ENCODE measurements at regions not wholly inside any gene's neighbourhood (a gene's known extent, or its start where the extent isn't known, plus 50 kb on each side); places are given as distances from the start of the nearest gene placed in this dataset.

- DNase-seq (ENCODE audit: low read depth), result no peak
Observed at GRCh38 chr6:122061855-122062254, 337.6 kb upstream of the HSF2 start.

- no peak for DNase-seq (ENCODE audit: low read depth)
Observed at GRCh38 chr6:122063076-122063475, 336.4 kb upstream of the HSF2 start.

- no peak for DNase-seq (ENCODE audit: low read depth)
Observed at GRCh38 chr6:122063761-122064160, 335.7 kb upstream of the HSF2 start.

GRCh38 chr6:122066200-122066599 lies 333.3 kb upstream of the HSF2 start:
- DNase-seq (ENCODE audit: low read depth), result no peak

GRCh38 chr6:122068291-122068769 lies 331.1 kb upstream of the HSF2 start:
- DNase-seq (ENCODE audit: low read depth), result no peak

- no peak for DNase-seq (ENCODE audit: low read depth)
Observed at GRCh38 chr6:122069932-122070331, 329.5 kb upstream of the HSF2 start.

GRCh38 chr6:122072014-122072647 lies 327.3 kb upstream of the HSF2 start:
- no peak for DNase-seq (ENCODE audit: low read depth)

- DNase-seq (ENCODE audit: low read depth), result no peak
Observed at GRCh38 chr6:122075084-122075838, 324.2 kb upstream of the HSF2 start.

GRCh38 chr6:122075917-122076316 lies 323.5 kb upstream of the HSF2 start:
- DNase-seq (ENCODE audit: low read depth), result no peak

GRCh38 chr6:122077603-122078002 lies 321.8 kb upstream of the HSF2 start:
- no peak for DNase-seq (ENCODE audit: low read depth)

- no peak for DNase-seq (ENCODE audit: low read depth)
Observed at GRCh38 chr6:122078481-122078880, 321.0 kb upstream of the HSF2 start.

GRCh38 chr6:122079916-122080315 lies 319.5 kb upstream of the HSF2 start:
- DNase-seq (ENCODE audit: low read depth), result no peak

- peak; percentile 46 for DNase-seq (ENCODE audit: low read depth)
Observed at GRCh38 chr6:122081921-122082320, 317.5 kb upstream of the HSF2 start.

GRCh38 chr6:122082370-122082769 lies 317.1 kb upstream of the HSF2 start:
- no peak for DNase-seq (ENCODE audit: low read depth)

- DNase-seq (ENCODE audit: low read depth), result no peak
Observed at GRCh38 chr6:122092366-122092765, 307.1 kb upstream of the HSF2 start.

- no peak for DNase-seq (ENCODE audit: low read depth)
Observed at GRCh38 chr6:122098201-122098678, 301.2 kb upstream of the HSF2 start.

GRCh38 chr6:122102026-122102425 lies 297.4 kb upstream of the HSF2 start:
- no peak for DNase-seq (ENCODE audit: low read depth)

- DNase-seq (ENCODE audit: low read depth), result no peak
Observed at GRCh38 chr6:122107256-122107852, 292.1 kb upstream of the HSF2 start.

GRCh38 chr6:122109075-122109474 lies 290.4 kb upstream of the HSF2 start:
- no peak for DNase-seq (ENCODE audit: low read depth)

GRCh38 chr6:122114717-122115116 lies 284.7 kb upstream of the HSF2 start:
- no peak for DNase-seq (ENCODE audit: low read depth)

- DNase-seq (ENCODE audit: low read depth), result no peak
Observed at GRCh38 chr6:122116119-122116834, 283.2 kb upstream of the HSF2 start.

Measured in Daoy (cell line).